IMR-90 (cell line): ENCODE measurements at regions not wholly inside any gene's neighbourhood (a gene's known extent, or its start where the extent isn't known, plus 50 kb on each side); places are given as distances from the start of the nearest gene placed in this dataset.

Experiments
- ATAC-seq: fragments of 200-7000 bp; cut with Tn5 transposase; 2 replicates; pipeline ENCODE4 v1.9.1; 2020; ENCODE audit warnings: low read depth, mild to moderate bottlenecking, moderate library complexity
- BruUV-seq: library from RNA; stranded (reverse); fragments of 400-500 nt; replicated peaks from 2 replicates; lab custom pipeline; 2021; lab: Mats Ljungman, UMichigan
- CTCF ChIA-PET: fragments of 300-600 bp; formaldehyde crosslinking; extraction: SDS; loops from one replicate; lab custom pipeline; 2021; ENCODE audit warnings: antibody characterized with exemption; lab: Yijun Ruan, JAX
- POLR2A ChIA-PET: fragments of 300-600 bp; sonication (Branson Sonifier 250); formaldehyde crosslinking; loops from one replicate; lab custom pipeline; 2022; ENCODE audit warnings: antibody characterized with exemption; ENCODE audit not compliant: unreplicated experiment; lab: Charles Lee
- DNase-seq: peaks from one replicate; pipeline ENCODE4 v3.0.0; 2013
- H2AFZ ChIP-seq: replicated peaks from 2 replicates; pipeline ENCODE3; 2013; ENCODE audit warnings: low read length, mild to moderate bottlenecking; ENCODE audit not compliant: poor library complexity
- H2AK5ac ChIP-seq: 2 replicates; pipeline ENCODE4 v1.6.1; 2013; ENCODE audit warnings: low read depth, low read length, inconsistent platforms
- H2AK9ac ChIP-seq: replicated peaks from 2 replicates; pipeline ENCODE3; 2013; ENCODE audit warnings: mild to moderate bottlenecking, low read depth, low read length, moderate library complexity; ENCODE audit not compliant: poor library complexity
- H2BK120ac ChIP-seq: 2 replicates; pipeline ENCODE4 v1.6.1; 2013; ENCODE audit warnings: low read depth, low read length, inconsistent platforms
- H2BK15ac ChIP-seq: 3 replicates; pipeline ENCODE4 v1.6.1; 2013; ENCODE audit warnings: low read depth, low read length, inconsistent platforms
- H2BK20ac ChIP-seq: 2 replicates; pipeline ENCODE4 v1.6.1; 2013; ENCODE audit warnings: low read depth, mild to moderate bottlenecking, inconsistent platforms, low read length, moderate library complexity
- H2BK5ac ChIP-seq: 2 replicates; pipeline ENCODE4 v1.6.1; 2013; ENCODE audit warnings: mild to moderate bottlenecking, low read depth, low read length, inconsistent platforms; ENCODE audit not compliant: poor library complexity, severe bottlenecking
- H3K14ac ChIP-seq: replicated peaks from 2 replicates; pipeline ENCODE4 v1.6.1; 2013; ENCODE audit warnings: low read depth, low read length, inconsistent platforms
- H3K18ac ChIP-seq: 2 replicates; pipeline ENCODE4 v1.6.1; 2013; ENCODE audit warnings: low read depth, low read length, control low read depth
- H3K23ac ChIP-seq: 2 replicates; pipeline ENCODE4 v1.6.1; 2013; ENCODE audit warnings: low read depth, low read length, inconsistent platforms
- H3K27ac ChIP-seq: 2 replicates; pipeline ENCODE4 v1.5.1; 2013; ENCODE audit warnings: mild to moderate bottlenecking, control low read depth, low read length; ENCODE audit not compliant: insufficient read depth
- H3K27me3 ChIP-seq: 2 replicates; pipeline ENCODE4 v1.6.1; 2013; ENCODE audit warnings: low read length; ENCODE audit not compliant: control insufficient read depth, insufficient read depth
- H3K36me3 ChIP-seq: 2 replicates; pipeline ENCODE4 v1.6.1; 2013; ENCODE audit warnings: low read length, mixed read lengths; ENCODE audit not compliant: control insufficient read depth, insufficient read depth
- H3K4ac ChIP-seq: 2 replicates; pipeline ENCODE4 v1.6.1; 2013; ENCODE audit warnings: low read depth, low read length, inconsistent platforms
- H3K4me1 ChIP-seq: 2 replicates; pipeline ENCODE4 v1.6.1; 2013; ENCODE audit warnings: low read length, mixed read lengths; ENCODE audit not compliant: control insufficient read depth, insufficient read depth
- H3K4me2 ChIP-seq: 2 replicates; pipeline ENCODE4 v1.6.1; 2013; ENCODE audit warnings: low read depth, mild to moderate bottlenecking, control low read depth, low read length, moderate library complexity
- H3K4me3 ChIP-seq: 2 replicates; pipeline ENCODE4 v1.5.1; 2013; ENCODE audit warnings: low read depth, mild to moderate bottlenecking, control low read depth, low read length, moderate library complexity; ENCODE audit not compliant: insufficient read depth
- H3K56ac ChIP-seq: 2 replicates; pipeline ENCODE4 v1.6.1; 2013; ENCODE audit warnings: low read length, inconsistent platforms; ENCODE audit not compliant: insufficient read depth; ENCODE audit errors: extremely low read depth
- H3K79me1 ChIP-seq, 2 experiments: 2 replicates each; pipeline ENCODE4 v1.6.1; 2013; ENCODE audit warnings: low read length in 2 of 2, inconsistent platforms in 1 of 2, low read depth in 1 of 2
- H3K9ac ChIP-seq: 2 replicates; pipeline ENCODE4 v1.6.1; 2013; ENCODE audit warnings: low read depth, low read length, control low read depth
- H3K9me1 ChIP-seq: 2 replicates; pipeline ENCODE4 v1.6.1; 2013; ENCODE audit warnings: low read length, inconsistent platforms; ENCODE audit not compliant: insufficient read depth
- H3K9me3 ChIP-seq: 2 replicates; pipeline ENCODE4 v1.6.1; 2013; ENCODE audit warnings: low read length; ENCODE audit not compliant: control insufficient read depth, insufficient read depth
- H4K20me1 ChIP-seq: 2 replicates; pipeline ENCODE4 v1.6.1; 2013; ENCODE audit warnings: low read length, inconsistent platforms; ENCODE audit not compliant: insufficient read depth
- H4K5ac ChIP-seq: 2 replicates; pipeline ENCODE4 v1.6.1; 2013; ENCODE audit warnings: mild to moderate bottlenecking, low read depth, low read length, control low read depth
- H4K8ac ChIP-seq, 2 experiments: 2 replicates each; pipeline ENCODE4 v1.6.1; 2013; ENCODE audit warnings: low read depth in 2 of 2, low read length in 2 of 2, control low read depth in 1 of 2, inconsistent platforms in 1 of 2
- H4K91ac ChIP-seq: 2 replicates; pipeline ENCODE4 v1.6.1; 2013; ENCODE audit warnings: low read depth, low read length, inconsistent platforms; ENCODE audit not compliant: insufficient read depth
- BHLHE40 ChIP-seq: fragments of 150-350 bp; IDR thresholded peaks from 2 replicates; pipeline ENCODE4 v1.6.1; 2016; ENCODE audit warnings: mild to moderate bottlenecking, low read depth, low read length
- CEBPB ChIP-seq: IDR thresholded peaks from 2 replicates; pipeline ENCODE4 v1.6.1; 2012; ENCODE audit warnings: low read depth, low read length, improper control_type of control experiment
- CHD1 ChIP-seq: IDR thresholded peaks from 2 replicates; pipeline ENCODE4 v1.6.1; 2012; ENCODE audit warnings: low read depth, low read length, improper control_type of control experiment
- FOS ChIP-seq: fragments of 150-350 bp; IDR thresholded peaks from 2 replicates; pipeline ENCODE4 v1.6.1; 2016; ENCODE audit warnings: low read depth, low read length
- MAFK ChIP-seq: IDR thresholded peaks from 2 replicates; pipeline ENCODE4 v1.6.1; 2012; ENCODE audit warnings: low read depth, low read length, improper control_type of control experiment
- MAZ ChIP-seq: IDR thresholded peaks from 2 replicates; pipeline ENCODE4 v1.6.1; 2012; ENCODE audit warnings: low read depth, mild to moderate bottlenecking, low read length, improper control_type of control experiment, moderate library complexity, borderline replicate concordance
- MXI1 ChIP-seq: IDR thresholded peaks from 2 replicates; pipeline ENCODE4 v1.6.1; 2012; ENCODE audit warnings: low read depth, mild to moderate bottlenecking, low read length, moderate library complexity, borderline replicate concordance
- NFE2L2 ChIP-seq: fragments of 150-350 bp; IDR thresholded peaks from 2 replicates; pipeline ENCODE4 v1.6.1; 2016; ENCODE audit warnings: low read depth, mild to moderate bottlenecking, low read length
- POLR2A ChIP-seq: IDR thresholded peaks from 2 replicates; pipeline ENCODE4 v1.6.1; 2012; ENCODE audit warnings: mild to moderate bottlenecking, low read depth, low read length
- RAD21 ChIP-seq: IDR thresholded peaks from 2 replicates; pipeline ENCODE4 v1.6.1; 2012; ENCODE audit warnings: low read length, improper control_type of control experiment
- RFX5 ChIP-seq: IDR thresholded peaks from 2 replicates; pipeline ENCODE4 v1.8.0; 2012; ENCODE audit warnings: low read depth, mild to moderate bottlenecking, low read length, moderate library complexity
- SMC3 ChIP-seq: fragments of 150-350 bp; IDR thresholded peaks from 2 replicates; pipeline ENCODE4 v1.6.1; 2016; ENCODE audit warnings: low read depth, mild to moderate bottlenecking, antibody characterized with exemption, low read length, moderate library complexity
- WGBS, 2 experiments: methylation state at CpG; one replicate each; pipeline versions ENCODE4 v1.1.5 to v1.1.7; 2013; ENCODE audit warnings: missing lambda C conversion rate in 2 of 2; ENCODE audit not compliant: insufficient read length in 1 of 2; ENCODE audit errors: extremely low coverage in 2 of 2; 5-methylcytosine and 5-hydroxymethylcytosine counted together
- dilution Hi-C: fragments of 300-500 bp; cut with HindIII; formaldehyde crosslinking; loops from one replicate; pipeline ENCODE4 v1.14.3; 2018; ENCODE audit warnings: low sequenced_read_pairs; ENCODE audit not compliant: unreplicated experiment
- in situ Hi-C: fragments of 300-500 bp; cut with MboI; formaldehyde crosslinking; loops from 3 replicates; pipeline ENCODE4 v1.14.3; 2019; ENCODE audit warnings: low sequenced_read_pairs, inconsistent platforms, mixed read lengths
- intact Hi-C: fragments of 100-400 bp; cut with micrococcal nuclease; formaldehyde crosslinking; loops from 2 replicates; pipeline ENCODE4 v1.10.0; 2022
- TF ChIP-seq, protein P1 (sequence below): fragments of 150-350 bp; IDR thresholded peaks from 2 replicates; pipeline ENCODE4 v1.6.1; 2017; ENCODE audit warnings: mild to moderate bottlenecking, antibody characterized with exemption, low read length, low read depth
- TF ChIP-seq, protein P2 (sequence below): conservative IDR thresholded peaks from 2 replicates; pipeline ENCODE4 v1.5.1; 2012; ENCODE audit warnings: mild to moderate bottlenecking, low read depth, low read length, improper control_type of control experiment

DNA sequence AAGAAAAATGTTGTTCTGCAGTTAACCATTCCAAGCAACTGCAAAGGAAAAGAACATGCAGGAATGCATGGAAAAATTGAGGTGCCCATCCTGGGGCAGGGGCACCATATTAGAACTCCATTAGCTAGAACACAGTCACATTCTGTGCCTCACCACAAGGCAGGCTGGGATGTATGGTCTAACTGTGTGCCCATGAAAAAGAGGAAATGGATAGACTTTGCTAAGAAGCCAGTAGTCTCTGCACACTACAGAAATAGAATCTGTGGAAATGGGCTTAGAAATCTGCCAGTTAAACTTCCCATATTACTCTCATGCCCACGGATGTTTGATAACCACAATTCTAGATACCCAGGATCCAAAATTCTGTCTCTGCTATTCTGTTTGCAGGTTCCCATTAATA, 423.8 kb upstream of the SMARCA2 start:
- Histone ChIP-seq H3K9me1 (no peaks in the 10 kb centered on the region), H3K4me2 (no peak overlapping the region), H3K79me1 (no peaks in the 10 kb centered on the region), H3K23ac (no peak overlapping the region), H2BK120ac (no peak overlapping the region), H3K9ac (no peak overlapping the region), H4K91ac (no peak overlapping the region), H3K56ac (no peak overlapping the region), H3K4ac (no peak overlapping the region), H4K20me1 (no peaks in the 10 kb centered on the region), H3K18ac (no peak overlapping the region), H3K4me1 (no peaks in the 10 kb centered on the region), H3K14ac (no peak overlapping the region), H2BK15ac (no peak overlapping the region), H2AK9ac (no peak overlapping the region), H4K8ac (no peak overlapping the region), H2AK5ac (no peak overlapping the region), H2BK20ac (no peak overlapping the region), H3K9me3 (peaks cover 4% of the 10 kb centered on the region; the same call in 1 of the 2 replicates), H3K4me3 (no peak overlapping the region), H2AFZ (no peak overlapping the region), H2BK5ac (no peak overlapping the region), H3K27ac (no peak overlapping the region), H3K27me3 (no peaks in the 10 kb centered on the region), H3K36me3 (no peaks in the 10 kb centered on the region), H4K5ac (no peak overlapping the region)
- in situ Hi-C loops: no loop called here
- POLR2A ChIA-PET: no interaction called here
- BruUV-seq: no TSS peak
- TF ChIP-seq MAZ (no peak), POLR2A (no peak), NFE2L2 (no peak), MAFK (no peak), RFX5 (no peak), MXI1 (no peak), BHLHE40 (no peak), RAD21 (no peak), SMC3 (no peak), CHD1 (no peak), CEBPB (no peak), FOS (no peak)
- TF ChIP-seq, protein P1, sequence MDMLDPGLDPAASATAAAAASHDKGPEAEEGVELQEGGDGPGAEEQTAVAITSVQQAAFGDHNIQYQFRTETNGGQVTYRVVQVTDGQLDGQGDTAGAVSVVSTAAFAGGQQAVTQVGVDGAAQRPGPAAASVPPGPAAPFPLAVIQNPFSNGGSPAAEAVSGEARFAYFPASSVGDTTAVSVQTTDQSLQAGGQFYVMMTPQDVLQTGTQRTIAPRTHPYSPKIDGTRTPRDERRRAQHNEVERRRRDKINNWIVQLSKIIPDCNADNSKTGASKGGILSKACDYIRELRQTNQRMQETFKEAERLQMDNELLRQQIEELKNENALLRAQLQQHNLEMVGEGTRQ: no peak
- TF ChIP-seq, protein P2, sequence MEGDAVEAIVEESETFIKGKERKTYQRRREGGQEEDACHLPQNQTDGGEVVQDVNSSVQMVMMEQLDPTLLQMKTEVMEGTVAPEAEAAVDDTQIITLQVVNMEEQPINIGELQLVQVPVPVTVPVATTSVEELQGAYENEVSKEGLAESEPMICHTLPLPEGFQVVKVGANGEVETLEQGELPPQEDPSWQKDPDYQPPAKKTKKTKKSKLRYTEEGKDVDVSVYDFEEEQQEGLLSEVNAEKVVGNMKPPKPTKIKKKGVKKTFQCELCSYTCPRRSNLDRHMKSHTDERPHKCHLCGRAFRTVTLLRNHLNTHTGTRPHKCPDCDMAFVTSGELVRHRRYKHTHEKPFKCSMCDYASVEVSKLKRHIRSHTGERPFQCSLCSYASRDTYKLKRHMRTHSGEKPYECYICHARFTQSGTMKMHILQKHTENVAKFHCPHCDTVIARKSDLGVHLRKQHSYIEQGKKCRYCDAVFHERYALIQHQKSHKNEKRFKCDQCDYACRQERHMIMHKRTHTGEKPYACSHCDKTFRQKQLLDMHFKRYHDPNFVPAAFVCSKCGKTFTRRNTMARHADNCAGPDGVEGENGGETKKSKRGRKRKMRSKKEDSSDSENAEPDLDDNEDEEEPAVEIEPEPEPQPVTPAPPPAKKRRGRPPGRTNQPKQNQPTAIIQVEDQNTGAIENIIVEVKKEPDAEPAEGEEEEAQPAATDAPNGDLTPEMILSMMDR: no peak
- CTCF ChIA-PET: no interaction called here
- dilution Hi-C loops: no loop called here
- no CpG with 5 or more reads among the region's 1 CpG for WGBS, 2 experiments
- intact Hi-C loops: no loop called here
- DNase-seq: no peak
- no peak for ATAC-seq
